ENCODE measurements at regions not wholly inside any gene's neighbourhood (a gene's known extent, or its start where the extent isn't known, plus 50 kb on each side); places are given as distances from the start of the nearest gene placed in this dataset.
"Not testable (repeated sequence)": the region's sequence is repeated elsewhere in the genome, so short reads cannot be mapped to it uniquely, and the experiment has no call there.

- no peak for DNase-seq
Observed at GRCh38 chr11:127803755-127804154, 783.6 kb downstream of the ETS1 start.

GRCh38 chr11:127800989-127801688, 786.2 kb downstream of the ETS1 start:
- no peak for DNase-seq

GRCh38 chr11:127795326-127795725, 792.0 kb downstream of the ETS1 start:
- no peak for DNase-seq

DNA sequence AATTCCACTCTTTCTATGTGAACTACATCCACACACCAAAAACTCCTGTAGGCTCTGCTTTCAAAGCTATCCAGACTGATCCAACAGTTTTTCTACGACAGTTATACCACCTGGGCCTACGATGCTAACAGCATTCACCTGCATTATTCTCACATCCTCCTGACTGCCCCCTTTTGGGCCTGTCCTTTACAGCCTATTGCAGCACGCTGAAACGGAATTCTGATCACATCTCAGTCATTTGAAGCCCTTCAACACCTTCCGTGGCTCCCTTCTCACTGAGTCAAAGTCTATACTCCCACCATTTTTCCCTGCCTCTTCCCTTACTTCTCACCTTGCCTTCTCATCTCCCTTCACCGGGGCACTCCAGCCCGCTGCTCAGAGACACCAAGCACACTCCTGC, 791.3 kb upstream of the KIRREL3 start:
- DNase-seq = no peak

DNA sequence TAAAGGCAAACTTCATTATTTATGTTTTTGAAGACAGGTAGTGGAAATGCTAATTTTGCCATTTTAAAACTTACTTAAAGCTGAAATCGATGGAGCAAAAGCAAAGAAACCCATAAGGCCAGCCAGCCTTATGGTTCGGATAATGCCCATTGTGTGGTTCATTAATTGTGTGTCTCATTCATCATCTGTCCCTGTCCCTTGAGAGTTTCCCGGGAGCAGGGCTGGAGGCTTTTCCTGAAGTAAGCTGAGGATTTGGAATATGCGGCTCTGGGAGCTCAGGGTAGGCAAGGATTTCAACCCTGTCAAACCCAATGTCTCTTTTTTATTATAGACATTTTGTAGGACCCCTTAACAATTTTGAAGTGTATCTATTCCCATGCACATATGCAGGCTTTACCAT, 790.0 kb upstream of the KIRREL3 start:
- no peak for DNase-seq

GRCh38 chr11:127789927-127790326, 789.4 kb upstream of the KIRREL3 start:
- DNase-seq = no peak

DNA sequence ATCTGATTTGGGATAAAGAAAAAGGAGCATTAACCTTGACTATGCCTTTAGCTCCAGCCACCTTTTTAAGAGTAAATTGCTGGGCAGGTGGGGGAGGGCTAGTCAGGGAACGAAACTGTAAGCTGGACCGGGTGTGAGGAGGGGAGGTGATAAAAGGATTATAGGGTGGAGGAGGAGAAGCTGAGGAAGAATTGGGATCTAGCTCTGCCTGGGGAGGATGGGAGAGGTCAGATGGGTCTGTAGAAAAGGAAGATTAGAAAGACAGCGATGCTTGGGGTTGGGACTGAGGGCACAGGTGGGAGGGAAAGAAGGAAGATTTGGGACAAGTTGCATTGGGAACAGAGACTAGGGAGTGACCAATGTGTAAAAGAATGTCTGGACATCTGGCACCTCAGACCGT, 772.4 kb upstream of the KIRREL3 start:
- not testable (repeated sequence) for DNase-seq

- not testable (repeated sequence) for DNase-seq
Observed at GRCh38 chr11:127768931-127769330, 768.4 kb upstream of the KIRREL3 start.

GRCh38 chr11:127766734-127767133, 766.2 kb upstream of the KIRREL3 start:
- no peak for DNase-seq

DNA sequence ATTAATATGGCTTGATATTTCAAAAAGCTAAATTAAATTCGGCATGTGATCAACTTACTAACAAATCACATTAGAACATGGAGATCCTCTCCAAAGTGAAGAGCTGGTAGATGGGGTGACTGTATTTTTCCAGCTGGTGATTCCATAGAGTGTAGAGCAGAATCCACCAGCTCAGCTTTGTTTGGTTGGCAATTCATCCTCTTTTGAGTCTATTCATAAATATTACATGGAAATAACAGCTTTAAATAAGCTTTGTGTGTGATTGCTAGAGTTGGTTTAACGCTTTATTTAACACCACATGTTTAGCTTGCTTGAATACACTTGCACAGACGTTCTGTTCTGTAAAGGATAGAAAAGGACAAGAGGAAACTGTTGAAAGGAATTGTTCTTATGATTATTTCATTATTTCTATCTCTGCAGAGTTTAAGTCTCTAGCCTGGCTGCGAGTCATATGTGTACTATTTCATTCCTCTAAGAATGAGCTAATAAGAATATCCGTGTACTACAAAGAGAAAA, 738.3 kb upstream of the KIRREL3 start:
- no peak for DNase-seq

DNA sequence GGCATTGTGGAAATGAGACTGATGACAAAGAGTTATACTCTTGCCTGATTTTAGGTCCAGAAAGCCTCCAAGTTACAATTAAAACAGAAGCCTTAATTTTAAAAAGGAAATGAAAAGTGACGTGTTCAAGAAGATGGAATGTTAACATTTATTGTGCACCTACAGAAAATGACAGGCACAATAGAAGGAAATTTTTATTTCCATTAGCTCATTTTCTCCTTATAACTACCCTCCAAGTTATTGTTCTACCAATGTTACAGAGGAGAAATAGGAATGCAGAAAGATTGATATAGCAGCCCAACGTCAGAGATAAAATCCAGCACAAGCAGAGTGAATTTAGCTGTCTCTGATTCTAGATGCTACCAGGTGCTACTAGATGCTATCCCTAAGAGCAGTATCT, 736.9 kb upstream of the KIRREL3 start:
- DNase-seq = no peak

DNA sequence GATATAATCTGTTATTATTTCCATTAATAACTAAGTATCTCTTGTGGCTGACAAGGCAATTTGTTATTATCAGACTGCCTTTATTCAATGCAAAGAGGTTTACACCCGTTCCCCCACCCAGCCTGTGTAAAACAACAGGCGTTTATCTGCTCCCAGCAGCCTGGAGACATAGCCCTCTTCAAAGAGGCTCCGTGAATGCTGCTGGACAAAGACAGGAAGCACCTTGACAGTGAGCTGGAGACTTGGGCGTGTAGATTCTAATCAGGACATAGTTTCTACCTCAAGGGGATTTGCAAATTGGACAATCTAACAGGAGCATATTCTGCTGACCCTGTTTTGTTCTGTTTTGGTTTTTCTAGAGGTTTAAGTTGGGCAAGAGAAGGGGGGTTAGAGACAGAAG, 733.0 kb upstream of the KIRREL3 start:
- no peak for DNase-seq

- no peak for DNase-seq
Observed at GRCh38 chr11:127726367-127726766, 725.8 kb upstream of the KIRREL3 start.

DNA sequence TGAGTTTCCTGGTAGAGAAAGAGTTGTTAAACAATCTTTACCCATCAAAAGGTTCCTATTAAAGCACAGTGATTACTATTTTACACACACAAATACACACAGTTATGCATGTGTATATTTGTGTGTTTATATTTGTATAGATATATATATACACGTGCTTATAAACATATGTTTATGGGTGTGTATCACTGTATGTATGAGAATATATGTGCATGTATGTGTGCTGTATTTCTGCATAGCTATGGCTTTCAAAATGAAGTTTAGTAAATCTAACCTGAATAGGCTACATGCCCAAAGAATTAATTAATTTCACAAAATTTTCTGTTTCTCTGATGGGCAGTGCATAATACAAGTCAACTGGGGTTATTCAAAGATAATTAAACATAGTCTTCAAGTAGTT, 723.1 kb upstream of the KIRREL3 start:
- no peak for DNase-seq

- DNase-seq = no peak
Observed at GRCh38 chr11:127713226-127713625, 712.7 kb upstream of the KIRREL3 start.

- DNase-seq = no peak
Observed at GRCh38 chr11:127711748-127712147, 711.2 kb upstream of the KIRREL3 start.

DNA sequence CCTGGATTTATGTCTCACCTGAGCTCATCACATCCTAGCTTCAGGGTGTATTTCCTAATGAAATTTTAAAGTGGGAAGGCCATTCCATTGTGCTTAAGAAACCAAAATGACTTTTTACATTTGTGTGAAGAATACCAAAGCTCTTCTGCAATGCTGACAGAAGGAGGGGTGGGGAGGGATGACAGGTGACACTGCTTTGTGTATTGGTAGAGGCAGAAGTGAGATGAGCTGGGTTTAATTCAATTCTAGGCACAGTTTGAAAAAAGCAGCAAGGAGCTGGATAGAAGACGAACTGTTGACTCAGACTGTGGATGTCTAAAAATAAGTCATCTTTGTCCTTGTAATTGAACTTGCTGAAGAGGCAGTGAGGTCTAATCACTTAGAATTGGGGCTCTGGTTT, 710.3 kb upstream of the KIRREL3 start:
- no peak for DNase-seq

- DNase-seq = no peak
Observed at GRCh38 chr11:127709960-127710359, 709.4 kb upstream of the KIRREL3 start.

GRCh38 chr11:127693686-127694085, 693.1 kb upstream of the KIRREL3 start:
- DNase-seq = no peak

- no peak for DNase-seq
Observed at GRCh38 chr11:127683321-127683720, 682.8 kb upstream of the KIRREL3 start.

- no peak for DNase-seq
Observed at GRCh38 chr11:127679816-127680545, 679.4 kb upstream of the KIRREL3 start.

- DNase-seq = no peak
Observed at GRCh38 chr11:127678631-127679030, 678.1 kb upstream of the KIRREL3 start.

DNA sequence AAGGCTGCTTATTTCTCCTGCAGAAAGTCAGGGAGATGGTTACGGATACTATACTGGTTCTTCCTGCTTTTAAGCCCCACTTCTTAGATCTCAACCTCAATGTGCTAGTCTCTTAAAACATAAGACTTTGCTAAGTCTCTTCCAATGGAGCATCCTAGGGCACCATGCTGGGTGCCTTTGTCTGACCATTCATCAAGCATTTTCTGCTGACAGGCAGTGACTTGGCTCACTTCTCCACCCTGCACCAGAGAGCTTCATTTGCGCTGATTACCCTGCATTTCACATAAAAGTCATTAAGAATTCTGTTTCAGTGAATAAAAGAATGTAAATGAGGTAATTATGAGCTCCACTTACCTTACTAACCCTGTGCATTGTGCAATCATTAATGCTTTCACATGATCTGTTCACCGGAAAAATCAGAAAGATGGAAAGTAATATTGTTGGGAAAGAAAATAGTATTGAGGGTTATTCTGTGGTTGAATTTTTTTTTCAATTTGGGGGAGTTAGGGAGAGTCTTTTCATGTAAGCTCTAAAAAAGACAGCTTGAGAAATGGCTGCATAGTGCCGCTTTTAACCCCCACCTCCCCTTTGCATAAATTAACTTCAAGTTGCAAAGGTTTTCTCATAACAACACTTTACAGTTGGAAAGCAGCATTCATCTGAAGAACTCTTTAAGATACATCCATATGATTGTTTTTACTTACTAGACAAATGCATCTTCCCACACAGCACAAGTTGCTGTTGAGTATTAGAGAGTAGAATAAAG, 677.3 kb upstream of the KIRREL3 start:
- no peak for DNase-seq

DNA sequence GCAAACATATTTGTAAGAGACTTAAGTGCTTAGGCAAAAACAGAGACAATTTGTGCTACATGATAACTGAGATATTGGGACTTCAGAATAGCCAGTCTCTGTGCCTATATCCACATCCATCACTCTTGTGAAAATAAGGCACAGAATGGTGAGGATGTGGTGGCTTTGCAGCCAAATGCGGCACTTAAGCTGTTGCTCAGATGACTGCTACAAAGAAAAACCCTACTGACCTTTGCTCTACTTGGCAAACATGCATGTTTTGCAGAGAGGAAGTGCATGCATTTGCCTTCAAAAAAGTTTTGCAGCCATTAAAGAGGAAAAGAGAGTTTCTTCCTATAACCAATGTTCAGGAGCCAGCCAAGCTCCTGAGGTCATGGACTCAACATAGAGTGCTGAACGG, 675.0 kb upstream of the KIRREL3 start:
- no peak for DNase-seq
